ENCODE measurements at regions not wholly inside any gene's neighbourhood (a gene's known extent, or its start where the extent isn't known, plus 50 kb on each side); places are given as distances from the start of the nearest gene placed in this dataset.

GRCh38 chr4:126761947-126762662 is 870.7 kb upstream of the INTU start:
- no peak for TF ChIP-seq EZH2phosphoT487 (IDR thresholded peaks at IDR 0.05; ENCODE audit: insufficient read depth, low read depth)
- no peak for TF ChIP-seq EZH2 (IDR thresholded peaks at IDR 0.05; ENCODE audit: insufficient read depth, poor library complexity, severe bottlenecking)

Measured in GM23248 (cell line).